HG03196 (cell line): ENCODE measurements at regions not wholly inside any gene's neighbourhood (a gene's known extent, or its start where the extent isn't known, plus 50 kb on each side); places are given as distances from the start of the nearest gene placed in this dataset.

Source experiments
- ATAC-seq: cut with Tn5 transposase; IDR thresholded peaks from one replicate; pipeline ENCODE4 v1.9.1; 2021; ENCODE audit not compliant: unreplicated experiment

DNA sequence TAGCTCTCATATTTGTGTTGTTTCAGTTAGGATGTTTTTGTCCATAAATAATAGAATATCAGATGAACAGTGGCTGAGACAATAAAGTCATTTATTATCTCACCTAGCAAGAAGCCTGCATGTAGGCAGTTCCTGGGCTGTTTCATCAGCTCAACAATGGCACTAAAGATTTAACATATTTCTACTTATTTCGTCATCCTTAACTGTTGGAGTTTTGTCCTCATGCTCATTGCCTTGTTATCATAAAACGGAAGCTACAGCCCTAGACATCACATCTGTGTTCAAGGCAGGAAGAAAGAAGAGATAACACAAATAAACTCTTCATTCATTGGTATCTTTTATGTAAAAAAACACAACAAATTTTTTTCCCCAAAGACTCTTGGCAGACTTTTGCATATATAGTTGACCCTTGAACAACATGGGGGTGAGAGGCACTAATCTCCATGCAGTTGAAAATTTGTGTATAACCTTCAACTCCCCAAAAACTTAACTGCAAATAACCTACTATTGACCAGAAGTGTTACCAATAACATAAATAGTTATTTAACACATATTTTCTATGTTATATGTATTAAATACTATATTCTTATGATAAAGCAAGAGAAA lies 277.2 kb upstream of the ADRA1B start:
- ATAC-seq: no peak

DNA sequence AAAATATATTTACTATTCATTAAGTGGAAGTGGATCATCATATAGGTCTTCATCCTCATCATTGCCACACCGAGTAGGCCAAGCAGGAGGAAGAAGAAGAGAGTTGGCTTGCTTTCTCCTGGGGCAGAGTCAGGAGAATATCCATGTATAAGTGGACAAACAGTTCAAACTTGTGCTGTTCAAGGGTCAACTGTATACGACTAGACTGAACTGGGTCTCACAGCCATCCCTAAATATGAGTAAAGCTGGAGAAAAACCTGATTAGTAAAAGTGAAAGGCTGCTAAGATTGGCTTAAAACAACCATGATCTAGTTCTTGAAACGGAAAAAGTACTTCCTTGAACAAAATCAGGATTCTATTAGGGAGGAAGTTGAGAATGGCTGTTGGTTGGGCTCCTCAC lies 276.7 kb upstream of the ADRA1B start:
- no peak for ATAC-seq

DNA sequence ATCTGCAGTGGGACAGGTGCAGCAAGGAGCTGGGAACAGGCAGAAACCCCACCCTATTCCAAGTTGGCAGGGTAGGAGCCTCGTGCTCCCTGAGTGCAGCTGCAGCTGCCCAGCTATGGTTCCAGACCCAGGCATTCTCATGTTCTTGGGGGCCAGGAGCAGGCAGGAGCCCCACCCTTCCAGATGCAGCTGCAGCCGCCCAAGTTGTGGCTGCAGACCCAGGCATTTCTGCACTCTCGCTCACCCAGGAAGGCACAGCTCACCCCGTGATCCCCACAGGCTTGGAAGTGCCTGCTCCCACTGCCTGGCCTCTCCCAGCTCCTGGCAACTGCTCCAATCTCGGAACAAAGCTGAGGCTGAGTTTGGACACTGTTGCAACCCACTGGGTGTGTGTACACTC lies 275.8 kb upstream of the ADRA1B start:
- no peak for ATAC-seq

DNA sequence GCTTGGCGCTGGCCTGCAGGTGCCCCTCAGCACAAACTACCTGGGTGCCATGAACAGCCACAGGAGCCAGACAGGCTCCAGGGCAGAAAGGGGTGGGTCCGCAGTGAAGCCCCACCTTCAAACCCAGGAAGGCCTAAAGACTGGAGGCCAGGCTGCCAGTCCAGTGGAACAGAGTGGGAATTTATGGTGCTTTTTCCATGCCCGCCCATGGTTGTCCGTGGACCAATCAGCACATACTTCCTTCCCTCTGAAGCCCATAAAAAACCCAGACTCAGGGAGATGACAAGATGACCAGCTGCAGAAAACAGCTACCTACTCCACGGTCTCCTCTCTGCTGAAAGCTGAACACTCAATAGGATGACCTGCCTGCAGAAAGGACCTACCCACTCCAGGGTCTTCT lies 275.4 kb upstream of the ADRA1B start:
- ATAC-seq: no peak

DNA sequence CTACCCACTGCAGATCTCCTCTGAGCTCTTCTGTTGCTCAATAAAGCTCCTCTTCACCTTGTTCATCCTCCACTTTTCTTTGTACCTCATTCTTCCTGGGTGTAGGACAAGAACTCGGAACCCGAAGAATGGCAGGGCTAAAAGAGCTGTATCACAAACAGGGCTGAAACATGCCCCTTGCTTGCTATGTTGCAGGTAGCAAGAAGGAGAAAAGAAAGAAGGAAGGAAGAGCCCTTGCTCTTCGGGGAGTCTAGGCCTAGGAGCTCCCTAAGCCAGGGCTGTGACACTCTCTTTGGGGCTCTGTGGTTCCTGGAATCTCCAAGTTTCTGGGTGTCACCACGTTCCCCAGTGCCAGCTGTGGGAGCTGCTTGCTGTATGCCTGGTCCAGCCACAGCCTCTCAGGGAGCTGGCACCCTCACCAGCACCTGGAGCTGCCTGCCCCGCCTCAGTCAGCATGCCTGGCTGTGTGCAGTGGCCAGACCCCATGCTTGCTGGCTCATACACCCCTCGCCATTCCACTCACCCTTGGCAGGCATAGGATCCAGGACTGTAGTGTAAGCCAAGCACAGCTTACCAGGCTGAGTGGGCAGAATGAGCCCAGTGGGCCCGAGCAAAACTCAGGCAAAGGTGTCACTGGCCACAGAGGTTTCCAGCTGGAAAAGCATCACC lies 274.8 kb upstream of the ADRA1B start:
- no peak for ATAC-seq

DNA sequence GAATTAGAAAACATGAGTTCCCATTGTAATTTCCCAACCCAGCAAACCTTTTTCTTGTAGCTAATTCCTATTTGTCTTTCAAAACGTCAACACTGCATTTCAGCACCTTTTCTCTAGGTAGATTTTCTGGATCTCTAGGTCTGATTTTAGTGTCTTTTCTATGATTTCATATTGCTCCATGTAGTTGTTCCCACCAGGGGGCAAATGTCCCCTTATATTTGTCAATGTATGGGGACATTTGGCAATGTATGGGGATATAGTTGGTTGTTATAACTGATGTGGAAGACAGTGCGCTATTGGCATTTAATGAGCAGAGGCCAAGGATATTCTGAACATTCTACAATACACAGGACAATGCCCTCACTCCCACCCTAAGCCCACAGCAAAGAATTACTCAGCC lies 273.9 kb upstream of the ADRA1B start:
- no peak for ATAC-seq

DNA sequence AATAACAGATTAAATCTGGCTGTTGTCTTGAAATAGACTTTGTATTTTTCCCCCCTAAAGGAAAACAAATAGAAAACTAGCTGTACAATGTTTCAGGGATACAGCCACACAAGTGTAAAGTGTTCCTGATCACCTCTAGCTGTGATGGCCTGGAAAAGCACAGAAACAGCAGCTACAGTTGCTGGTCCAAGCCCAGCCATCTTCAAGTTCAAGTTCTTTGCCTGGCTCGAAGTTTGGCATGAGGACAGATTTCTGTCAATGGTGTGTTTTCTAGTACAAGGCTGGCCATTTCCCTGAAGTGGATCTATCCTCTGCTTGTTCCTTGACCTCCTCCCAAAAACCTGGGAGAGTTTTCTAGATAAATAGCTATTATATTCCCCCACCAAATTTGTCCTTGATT lies 272.2 kb upstream of the ADRA1B start:
- ATAC-seq: no peak

DNA sequence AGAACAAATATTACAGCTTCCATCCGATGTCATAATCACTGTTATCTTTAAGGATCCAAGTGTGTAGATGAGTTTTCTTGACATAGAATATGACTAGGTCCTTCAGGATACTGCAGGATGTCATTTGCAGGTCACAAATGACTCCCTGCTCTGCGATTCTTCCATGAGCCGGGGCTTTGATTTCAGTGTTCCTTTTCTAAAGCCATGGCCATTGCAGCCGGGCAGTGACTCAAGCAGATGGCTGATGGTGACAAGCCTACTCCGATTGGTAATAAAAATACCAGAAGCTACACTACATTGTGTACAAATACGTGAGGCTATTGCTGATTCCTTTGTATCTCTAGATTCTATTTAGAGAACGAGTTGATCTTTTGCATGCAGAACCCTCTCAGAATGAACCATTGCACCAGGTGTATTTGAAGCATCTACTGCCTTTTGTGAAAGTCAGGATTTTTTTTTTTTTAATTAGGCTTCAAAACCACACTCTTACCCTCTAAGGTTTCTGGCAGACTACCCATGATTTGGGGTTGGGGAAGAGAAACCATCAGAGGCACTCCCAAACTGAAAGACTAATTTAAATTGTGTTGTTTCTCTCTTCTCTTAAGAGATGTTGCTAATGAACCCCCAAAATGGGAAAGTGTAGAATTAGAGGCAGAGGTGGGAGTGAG lies 271.0 kb upstream of the ADRA1B start:
- ATAC-seq: no peak

DNA sequence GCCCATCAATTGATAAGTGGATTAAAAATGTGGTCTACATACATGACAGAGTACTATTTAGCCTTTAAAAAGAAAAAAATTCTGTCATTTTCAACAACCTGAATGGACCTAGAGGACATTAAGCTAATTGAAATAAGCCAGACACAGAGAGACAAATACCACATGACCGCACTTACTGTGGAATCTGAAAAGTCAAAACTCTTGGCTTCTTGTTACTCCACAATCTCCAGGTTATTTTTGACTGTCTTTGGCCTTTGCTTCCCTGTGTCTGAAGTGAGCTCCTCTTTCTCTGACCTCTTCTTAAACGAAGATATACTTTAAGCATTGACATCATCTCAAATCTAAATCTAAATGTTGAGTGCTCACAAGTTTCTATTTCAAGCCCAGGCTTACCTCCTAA lies 265.5 kb upstream of the ADRA1B start:
- ATAC-seq: no peak

DNA sequence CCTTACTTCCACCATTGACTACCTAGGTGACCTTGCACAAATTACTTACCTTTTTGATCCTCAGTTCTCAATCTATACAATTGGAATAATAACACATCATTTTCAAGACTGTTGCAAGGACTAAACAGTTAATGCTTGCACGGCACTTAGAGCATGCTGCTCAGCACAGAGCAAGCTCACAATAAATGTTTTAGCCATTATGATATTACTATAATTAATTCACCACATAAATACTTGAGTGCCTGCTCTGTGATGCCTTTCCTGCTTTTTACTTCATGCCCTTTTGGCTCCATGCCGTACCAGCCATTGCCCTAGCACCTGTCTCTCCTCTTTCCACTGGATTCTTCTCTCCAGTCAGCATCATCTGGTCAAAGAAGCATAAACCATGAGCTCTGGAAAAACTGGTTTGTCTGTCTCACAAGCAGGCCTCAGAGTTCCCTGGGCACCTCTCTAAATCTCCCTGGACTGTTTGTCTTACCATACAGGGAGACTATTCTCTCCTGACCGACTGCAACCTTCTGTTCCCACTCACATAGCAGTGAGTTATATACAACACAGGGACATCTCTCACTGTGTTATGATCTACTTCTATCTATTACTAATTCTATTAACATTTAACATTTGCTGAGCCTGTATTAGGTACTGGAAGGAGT lies 260.4 kb upstream of the ADRA1B start:
- ATAC-seq: no peak

DNA sequence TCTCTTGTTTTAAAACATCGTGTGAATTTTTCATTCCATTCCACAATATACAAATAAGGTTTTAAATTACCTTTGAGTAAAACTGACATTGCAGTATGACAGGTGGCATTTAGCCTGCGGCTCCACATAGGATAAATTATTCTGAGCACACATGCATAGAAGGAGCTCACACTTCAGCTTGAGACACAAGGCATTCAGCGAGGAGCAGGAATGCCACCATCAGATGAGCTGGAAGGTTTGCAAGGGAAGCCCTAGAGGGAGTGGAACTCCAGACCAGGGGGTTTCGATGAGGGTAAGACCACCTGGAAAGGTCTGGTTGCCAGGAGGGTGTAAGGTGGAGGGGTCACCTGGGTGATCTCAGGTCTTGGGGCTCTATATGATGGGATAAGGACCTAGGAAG lies 259.0 kb upstream of the ADRA1B start:
- ATAC-seq: no peak

DNA sequence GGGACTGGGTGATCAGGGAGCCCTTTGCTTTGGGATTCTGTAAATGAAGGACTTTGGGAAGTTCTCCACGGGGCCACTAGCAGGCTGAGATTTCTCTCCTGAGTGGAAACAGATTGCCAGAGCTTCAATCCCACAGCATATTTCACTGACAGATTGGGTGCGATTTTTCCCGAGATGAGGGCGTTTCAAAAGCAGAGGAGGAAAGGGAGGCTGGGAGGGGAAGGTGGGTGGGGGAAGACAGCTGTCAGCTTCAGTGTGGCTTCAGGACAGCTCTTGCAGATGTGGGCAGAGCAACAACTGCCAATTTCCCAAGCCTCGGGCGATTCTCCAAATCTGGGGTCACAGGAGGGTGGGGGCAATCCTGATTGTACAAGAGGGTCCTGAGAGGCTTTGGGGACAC lies 258.5 kb upstream of the ADRA1B start:
- ATAC-seq: no peak

DNA sequence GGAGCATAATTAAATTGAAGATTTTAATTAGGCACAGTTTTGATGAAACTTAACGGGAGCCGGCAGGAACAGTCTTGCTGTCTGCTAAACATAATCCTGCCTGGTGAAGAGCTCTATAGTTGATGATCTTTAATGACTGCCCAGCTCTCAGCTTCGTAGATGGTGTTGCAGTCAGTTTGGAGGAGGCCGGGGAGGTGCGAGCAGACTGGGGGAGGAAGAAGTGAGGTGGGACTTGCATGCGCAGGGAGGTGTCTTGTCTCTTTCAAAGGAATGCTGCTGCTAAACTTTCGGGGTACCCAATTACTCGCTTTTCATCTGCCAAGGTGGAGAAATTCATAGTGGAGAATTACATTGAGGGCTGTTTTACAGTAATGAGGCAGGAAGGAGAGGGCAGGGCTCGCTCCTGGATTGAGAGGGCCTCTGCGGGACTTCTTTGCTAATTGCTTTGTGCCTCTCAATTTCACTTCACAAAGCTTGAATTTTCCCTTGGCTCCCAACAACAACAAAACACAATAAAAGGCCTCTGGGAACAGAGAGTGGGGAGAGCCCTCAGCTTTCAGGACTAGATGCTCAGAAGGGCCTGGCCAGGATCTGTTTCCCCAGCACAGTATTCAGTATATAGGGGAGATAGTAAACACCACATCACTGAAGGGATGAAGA lies 257.9 kb upstream of the ADRA1B start:
- ATAC-seq: no peak

DNA sequence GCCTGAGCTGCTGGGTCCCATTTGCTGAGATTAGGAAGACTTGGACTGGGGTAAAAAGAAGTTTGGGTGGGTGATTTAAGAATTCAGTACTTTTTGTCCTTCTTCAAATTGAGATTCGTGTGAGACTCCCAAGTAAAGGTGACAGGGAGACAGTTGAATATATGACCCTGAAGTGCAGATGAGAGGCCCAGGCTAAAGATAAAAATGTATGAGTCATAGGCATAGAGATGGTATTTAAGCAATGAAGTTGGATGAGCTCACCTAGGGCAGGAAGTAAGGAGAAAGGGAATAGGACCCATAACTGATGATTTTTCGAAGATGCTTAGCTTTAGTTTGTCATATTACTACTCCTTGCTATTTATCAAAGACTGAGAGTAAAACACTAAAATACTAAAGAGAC lies 255.9 kb upstream of the ADRA1B start:
- no peak for ATAC-seq

DNA sequence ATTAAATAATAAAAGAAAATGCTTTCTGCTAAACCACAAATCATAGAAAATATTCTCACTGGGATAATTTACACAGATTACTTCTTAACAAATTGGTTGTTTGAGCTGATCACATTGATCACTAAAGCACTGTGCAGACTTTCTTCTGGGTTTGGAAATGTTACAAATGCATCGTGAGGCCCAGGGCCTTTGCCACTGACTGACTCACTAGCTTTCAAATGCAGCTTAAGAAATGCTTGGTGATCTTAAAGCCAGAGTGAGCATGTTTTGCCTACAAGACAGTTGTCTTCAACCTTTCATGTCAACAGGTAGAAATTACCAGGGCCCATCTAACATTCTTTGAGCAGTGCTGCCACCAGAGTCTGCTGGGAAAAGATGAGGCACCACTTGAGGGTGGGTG lies 252.3 kb upstream of the ADRA1B start:
- ATAC-seq: no peak

DNA sequence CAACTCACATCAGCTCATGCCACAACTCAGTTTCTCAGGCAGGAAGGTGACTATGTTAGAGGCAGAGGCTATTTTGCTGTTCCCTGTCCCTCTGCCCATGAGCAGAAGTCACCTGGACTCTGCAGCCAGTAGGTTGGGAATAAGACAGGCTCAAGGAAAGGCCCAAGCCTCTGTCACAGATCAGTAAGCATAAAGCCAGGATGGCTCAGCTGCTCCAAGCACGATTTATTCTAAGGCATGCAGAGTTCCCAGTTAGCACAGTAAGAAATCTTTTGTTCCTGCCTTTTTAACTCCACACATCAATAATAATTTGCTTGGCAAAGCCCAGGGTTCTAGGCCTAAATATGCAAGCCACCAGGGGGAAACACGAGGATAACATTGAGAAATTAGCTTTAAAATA lies 249.0 kb upstream of the ADRA1B start:
- no peak for ATAC-seq

DNA sequence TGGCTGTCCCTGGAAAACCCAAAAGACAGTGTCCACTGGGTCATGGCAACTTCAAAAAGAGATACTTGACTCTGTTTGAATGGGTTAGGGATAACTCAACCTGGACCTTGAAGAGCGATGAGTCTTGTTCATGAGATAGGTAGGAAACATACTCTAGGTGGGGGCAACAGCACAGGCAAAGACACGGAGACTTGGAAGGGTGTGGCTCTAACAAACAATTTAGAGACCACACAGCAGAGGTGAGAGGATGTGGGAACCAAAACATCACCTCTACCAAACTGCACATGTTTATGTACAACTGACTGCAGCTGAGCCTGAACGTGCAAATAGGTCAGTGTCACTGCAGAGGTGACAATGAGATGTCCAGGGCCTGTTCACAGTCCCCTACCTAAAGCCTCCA lies 247.7 kb upstream of the ADRA1B start:
- no peak for ATAC-seq

DNA sequence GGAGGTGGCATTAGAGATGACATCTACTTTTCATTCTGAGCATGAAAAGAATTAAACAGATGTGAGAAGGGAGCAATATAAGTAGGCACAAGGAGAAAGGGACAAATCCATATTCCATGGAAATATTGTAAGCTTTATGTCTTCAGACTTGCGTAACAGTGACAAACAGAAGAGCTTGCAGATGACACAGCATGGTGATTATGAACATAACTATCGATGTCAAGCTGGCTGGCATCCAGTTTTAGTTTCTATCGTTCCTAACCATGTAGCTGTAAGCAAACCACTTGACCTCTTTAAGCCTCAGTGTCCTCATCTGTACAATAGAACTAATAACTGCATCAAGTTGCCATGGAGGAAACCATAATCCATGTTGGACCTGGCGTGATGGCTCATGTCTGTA lies 246.7 kb upstream of the ADRA1B start:
- no peak for ATAC-seq

DNA sequence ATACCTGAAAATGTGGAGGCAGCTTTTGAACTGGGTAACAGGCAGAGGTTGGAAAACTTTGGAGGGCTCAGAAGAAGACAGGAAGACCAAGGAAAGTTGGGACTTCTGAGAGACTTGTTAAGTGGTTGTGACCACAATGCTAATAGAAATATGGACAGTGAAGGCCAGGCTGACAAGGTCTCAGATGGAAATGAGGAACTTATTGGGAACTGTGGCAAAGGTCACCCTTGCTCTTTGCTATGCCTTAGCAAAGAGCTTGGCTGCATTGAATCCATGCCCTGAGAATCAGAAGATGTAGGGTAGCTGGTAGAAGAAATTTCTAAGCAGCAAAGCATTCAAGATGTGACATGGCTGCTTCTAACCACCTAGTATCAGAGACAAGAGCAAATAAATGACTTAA lies 244.4 kb upstream of the ADRA1B start:
- ATAC-seq: no peak

DNA sequence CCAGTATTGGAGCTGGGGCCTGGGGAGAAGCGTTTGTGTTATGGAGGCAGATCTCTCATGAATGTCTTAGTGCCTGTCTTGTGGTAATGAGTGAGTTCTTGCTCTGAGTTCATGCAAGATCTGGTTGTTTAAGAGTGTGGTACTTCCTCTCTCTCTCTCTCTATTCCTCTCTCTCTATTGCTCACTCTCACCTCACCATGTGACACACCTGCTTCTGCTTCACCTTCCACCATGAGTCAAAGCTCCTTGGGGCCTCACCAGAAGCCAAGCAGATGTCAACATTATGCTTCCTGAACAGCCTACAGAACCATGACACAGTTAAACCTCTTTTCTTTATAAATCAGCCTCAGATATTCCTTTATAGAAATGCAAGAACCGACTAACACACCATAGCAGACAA lies 242.7 kb upstream of the ADRA1B start:
- ATAC-seq: no peak

DNA sequence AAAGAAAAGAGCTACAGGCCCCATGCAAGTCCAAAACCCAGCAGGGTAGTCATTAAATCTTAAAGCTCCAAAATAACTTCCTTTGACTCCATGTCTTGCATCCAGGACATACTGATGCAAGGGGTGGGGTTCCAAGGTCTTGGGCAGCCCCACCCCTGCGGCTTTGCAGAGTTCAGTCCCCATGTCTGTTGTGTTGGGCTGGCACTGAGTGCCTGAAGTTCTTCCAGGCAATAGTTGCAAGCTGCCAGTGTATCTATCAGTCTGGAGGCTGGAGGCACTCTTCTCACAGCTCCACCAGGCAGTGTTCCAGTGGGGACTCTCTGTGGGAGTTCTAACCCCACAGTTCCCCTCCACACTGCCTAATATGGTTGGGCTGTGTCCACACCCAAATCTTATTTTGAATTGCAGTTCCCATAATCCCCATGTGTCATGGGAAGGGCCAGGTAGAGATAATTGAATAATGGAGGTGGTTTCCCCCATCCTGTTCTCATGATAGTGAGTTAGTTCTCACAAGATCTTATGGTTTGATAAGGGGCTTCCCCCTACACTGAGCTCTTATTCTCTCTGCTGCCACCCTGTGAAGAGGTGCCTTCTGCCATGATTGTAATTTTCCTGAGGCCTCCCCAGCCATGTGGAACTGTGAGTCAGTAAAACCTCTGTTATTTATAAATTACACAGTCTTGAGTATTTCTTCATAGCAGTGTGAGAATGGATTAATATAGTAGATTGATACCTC lies 237.5 kb upstream of the ADRA1B start:
- no peak for ATAC-seq
